GM12891 (cell line): ENCODE measurements at regions not wholly inside any gene's neighbourhood (a gene's known extent, or its start where the extent isn't known, plus 50 kb on each side); places are given as distances from the start of the nearest gene placed in this dataset.

Source experiments
- POLR2A ChIP-seq: IDR thresholded peaks from 2 replicates; pipeline ENCODE4 v1.6.1; 2011; ENCODE audit warnings: low read depth, low read length, control low read depth
- POLR2AphosphoS5 ChIP-seq: IDR thresholded peaks from 2 replicates; pipeline ENCODE4 v1.6.1; 2011; ENCODE audit warnings: low read depth, low read length, control low read depth
- POU2F2 ChIP-seq: IDR thresholded peaks from 2 replicates; pipeline ENCODE4 v1.6.1; 2011; ENCODE audit warnings: low read depth, mild to moderate bottlenecking, control low read depth, low read length, moderate library complexity
- TAF1 ChIP-seq: IDR thresholded peaks from 2 replicates; pipeline ENCODE4 v1.6.1; 2011; ENCODE audit warnings: low read depth, low read length, control low read depth

DNA sequence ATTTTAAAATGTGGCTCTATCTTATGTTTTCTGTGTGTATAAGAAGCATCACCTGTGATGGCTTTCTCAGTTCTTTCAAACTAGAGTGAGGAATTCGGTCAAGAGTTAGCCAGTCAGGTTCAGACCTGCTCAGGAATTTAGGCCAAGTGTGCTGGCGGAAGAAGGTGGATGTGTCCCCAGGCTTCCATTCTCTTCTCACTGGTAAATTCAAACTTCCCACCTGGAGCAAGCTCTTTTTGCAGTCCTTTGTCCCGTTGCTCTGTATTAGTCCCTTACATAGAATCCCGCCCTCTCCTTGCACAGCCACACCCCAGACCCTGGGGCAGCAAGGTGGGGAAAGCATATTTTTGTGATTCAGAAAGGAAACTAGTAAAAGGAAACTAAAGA is 124.7 kb upstream of the PWP1 start:
- TF ChIP-seq POLR2A (no peak), POLR2AphosphoS5 (no peak), TAF1 (no peak), POU2F2 (no peak)
